Fibroblast of peridontal ligament (primary cell): ENCODE measurements at regions not wholly inside any gene's neighbourhood (a gene's known extent, or its start where the extent isn't known, plus 50 kb on each side); places are given as distances from the start of the nearest gene placed in this dataset.
A peak's percentile ranks its signal among the peaks of the same experiment; 100 is the strongest.

Experiments used
- DNase-seq: peaks from one replicate; pipeline ENCODE4 v3.0.0-alpha.2; 2010; ENCODE audit errors: extremely low read depth

GRCh38 chr13:80039000-80039399 lies 301.9 kb downstream of the SPRY2 start:
- no peak for DNase-seq

DNA sequence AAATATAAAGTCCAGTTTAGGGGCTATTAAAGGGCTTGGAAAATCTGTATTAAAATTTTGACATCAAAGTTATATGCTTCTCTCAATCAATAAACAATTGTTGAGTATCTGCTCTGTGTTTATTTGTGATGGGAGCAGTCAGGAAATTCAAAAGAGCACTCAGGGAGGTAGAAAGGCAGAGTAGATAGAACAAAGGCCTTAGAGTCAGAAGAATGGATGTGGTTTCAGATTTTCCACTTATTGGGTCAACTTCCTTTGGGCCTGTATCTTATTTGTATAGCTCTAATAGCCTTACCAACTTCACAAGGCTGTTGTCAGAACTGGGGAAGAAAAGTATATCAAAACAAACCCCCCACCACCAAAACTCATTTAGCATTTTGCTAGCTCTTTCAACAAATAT lies 302.6 kb downstream of the SPRY2 start:
- DNase-seq = no peak

DNA sequence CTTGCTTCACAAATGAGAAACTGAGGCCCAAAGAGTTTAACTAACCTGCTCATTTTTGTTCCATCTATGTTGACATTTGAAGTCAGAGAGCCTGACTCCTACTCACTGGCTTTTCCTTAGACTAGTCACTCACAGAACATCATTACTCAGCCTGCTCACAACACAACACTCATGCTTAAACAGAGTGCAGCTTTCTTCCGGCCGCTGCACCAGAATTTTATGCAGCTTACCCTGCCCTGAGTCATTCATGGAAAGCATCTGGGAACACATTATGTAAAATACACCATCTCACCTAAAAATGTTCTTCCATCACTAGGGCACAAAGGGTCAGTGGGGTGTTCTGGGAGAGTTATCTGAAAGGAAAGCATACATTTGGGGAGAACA lies 303.4 kb downstream of the SPRY2 start:
- peak; percentile 88 for DNase-seq

- DNase-seq = peak; percentile 35
These were observed 304.0 kb downstream of the SPRY2 start for GRCh38 chr13:80036845-80037504.

GRCh38 chr13:80035096-80035495 lies 305.8 kb downstream of the SPRY2 start:
- DNase-seq = no peak

- no peak for DNase-seq
These were observed 307.0 kb downstream of the SPRY2 start for GRCh38 chr13:80033951-80034350.

- no peak for DNase-seq
These were observed 307.6 kb downstream of the SPRY2 start for GRCh38 chr13:80033286-80033685.

DNA sequence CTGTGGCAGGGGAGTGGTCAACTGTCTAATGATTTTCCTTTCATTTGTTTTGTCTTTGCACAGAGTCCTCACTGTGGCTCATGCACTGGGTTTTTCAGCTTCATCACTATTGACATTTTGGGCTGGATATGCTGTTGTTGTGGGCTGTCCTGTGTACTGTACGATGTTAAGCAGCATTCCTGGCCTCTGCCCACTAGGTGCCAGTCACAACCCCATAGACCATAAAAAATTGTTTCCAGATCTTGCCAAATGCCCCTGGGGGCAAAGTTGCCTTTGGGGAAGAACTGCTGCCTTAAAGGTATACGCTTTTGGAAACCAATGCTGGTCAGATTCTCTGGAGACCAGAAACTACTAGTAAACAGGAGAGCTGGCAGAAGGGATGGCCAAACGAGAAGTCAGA lies 310.4 kb downstream of the SPRY2 start:
- DNase-seq = peak; percentile 69

- no peak for DNase-seq
These were observed 311.8 kb downstream of the SPRY2 start for GRCh38 chr13:80029170-80029569.

DNA sequence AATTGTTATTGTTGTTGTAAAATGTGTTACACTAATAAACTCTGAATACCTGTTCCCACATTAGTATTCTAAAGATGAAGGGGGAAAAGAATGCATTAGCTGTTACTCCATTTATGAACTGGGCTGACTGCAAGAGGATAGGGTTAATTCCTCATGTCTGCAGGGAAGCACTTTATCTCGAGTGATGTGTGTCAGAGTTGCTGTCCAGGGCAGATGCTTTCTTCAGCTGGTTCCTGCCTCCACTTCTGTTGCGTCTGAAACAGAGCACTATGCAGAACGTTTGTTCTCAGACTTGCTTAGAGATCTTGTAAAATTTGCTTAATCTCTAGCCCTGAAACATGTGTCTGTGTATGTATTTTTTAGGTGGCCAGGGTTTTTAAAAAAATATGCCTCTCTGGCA lies 318.8 kb downstream of the SPRY2 start:
- DNase-seq = no peak

DNA sequence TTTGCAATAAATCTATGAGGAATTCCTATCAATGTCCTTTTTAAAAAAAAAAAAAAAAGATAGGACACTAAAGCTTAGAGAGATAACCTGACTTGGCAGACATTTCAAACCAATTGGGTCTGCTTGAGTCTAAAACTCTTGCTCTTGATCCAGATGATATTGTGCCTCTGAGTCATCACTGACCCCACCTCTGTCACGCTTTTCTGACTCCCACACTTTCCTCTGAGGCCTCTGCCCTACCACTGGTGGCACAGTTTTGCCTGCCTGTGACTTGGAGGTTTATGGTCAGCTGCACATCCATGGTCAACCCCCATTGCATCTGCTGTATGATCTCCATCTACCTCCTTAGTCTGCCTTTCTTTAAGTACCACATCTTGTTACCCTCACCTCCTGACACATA lies 328.7 kb downstream of the SPRY2 start:
- DNase-seq = no peak

GRCh38 chr13:80011448-80012212 lies 329.3 kb downstream of the SPRY2 start:
- peak; percentile 16 for DNase-seq

- no peak for DNase-seq
These were observed 330.1 kb downstream of the SPRY2 start for GRCh38 chr13:80010846-80011245.

DNA sequence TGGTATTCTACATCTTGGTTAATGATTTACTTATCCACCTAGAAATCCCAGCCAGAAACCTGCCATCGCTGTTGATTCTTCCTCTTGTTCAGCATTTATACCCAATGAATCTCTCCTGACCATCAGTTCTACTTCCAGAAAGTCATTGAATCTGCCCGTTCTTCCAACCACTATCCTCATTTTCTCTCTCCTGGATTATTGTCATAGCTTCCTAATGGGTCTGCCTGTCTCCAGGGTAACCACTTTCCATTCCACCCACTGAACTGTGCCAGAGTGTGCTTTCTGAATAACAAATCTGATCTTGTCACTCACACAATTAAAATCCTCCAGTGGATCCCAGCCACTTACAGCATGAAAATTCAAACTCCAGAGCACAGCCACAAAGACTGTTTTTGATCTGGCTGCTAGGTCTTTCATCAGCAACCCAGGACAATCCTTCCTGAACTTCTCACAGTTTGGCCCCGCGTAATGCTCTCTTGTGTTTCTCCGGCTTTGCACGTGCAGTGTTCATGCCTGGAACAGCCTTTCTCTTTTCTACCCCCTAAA lies 330.6 kb downstream of the SPRY2 start:
- DNase-seq = no peak

DNA sequence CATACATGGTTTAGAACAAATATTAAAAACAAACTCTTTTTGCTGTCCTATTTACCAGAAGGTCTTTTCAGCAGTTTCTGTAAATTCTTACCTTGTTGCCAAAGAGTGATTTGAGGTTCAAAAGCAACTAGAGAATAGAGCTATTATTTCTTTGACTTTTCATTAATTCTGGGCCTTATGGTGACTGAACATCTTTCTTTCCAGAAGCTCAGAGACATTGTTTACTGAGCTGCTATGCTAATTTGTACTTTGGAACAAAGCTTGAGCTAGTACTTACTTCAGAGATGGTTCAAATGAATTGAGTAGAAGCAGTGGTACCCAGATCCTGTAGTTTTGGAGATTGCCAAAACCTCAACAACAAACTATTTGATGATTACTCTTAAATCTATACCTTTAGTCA lies 331.2 kb downstream of the SPRY2 start:
- DNase-seq = no peak

DNA sequence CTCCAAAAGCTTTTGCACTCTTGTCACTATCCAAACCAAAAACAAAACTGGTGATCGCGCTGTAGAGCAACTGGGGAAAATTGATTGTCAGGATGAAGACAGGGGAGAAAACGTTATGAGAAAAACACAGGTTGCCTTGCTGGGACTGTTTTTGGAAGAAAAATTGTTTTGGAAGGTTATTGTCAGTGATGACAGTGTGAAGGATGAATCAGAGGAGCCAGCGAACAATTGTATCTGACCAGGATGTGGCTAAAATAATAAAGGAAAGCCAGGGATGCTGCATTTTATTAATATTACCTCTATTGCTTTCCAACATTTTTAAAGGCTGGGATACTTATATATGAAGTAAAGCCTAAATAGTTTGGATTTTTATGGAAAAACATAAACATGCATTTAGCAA lies 334.0 kb downstream of the SPRY2 start:
- DNase-seq = no peak

DNA sequence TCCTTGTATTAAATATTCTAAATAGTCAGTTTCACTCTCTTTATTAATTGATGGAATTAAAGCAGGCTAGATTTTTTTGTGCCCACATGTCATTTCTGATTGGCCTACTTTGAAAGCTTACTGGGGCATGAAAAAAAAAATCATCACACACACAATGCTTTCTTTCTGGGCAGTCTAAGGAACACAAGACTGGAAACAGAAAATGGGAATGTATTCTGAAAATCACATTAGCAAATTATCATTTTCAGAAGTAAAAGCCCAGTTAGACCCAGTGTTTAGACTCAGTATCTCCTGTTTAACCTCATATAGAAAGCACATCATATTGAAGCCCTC lies 339.4 kb downstream of the SPRY2 start:
- DNase-seq = no peak

DNA sequence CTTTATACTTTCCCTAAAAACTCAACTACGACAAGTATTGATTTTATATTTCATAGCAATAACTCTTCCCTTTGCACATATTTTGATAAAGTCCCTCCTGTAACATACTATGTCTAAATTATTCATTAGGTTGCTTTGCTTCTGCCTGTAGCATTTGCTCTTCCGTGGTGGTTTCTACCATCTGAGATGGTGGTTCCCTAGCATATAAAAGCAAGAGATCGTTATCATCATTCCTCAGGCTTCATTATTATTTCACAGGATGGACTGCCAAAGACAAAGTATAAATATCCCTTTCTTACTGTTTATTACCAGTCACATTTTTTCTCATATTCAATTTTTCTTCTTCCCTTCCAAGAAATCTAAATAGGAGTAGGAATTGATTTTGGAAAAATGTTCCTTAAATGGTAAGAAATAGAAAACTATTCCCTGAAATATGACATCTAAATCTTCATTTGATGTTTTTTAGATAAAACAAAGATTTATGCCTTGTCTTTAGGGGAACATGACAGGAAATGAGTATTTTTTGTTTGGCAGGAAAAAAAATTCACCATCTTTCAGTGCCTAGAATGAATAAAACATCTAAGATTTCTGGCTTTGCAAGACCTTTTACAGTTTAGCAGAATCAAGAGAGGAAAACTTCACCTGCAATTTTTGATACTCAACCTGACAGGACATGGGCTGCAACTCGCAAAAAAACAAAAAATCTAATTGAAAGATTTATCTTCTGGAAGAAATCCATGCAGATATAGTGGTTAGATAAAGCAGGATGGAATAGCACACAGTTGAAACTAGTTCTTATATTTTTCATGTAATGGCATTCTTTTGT lies 340.0 kb downstream of the SPRY2 start:
- DNase-seq = no peak

DNA sequence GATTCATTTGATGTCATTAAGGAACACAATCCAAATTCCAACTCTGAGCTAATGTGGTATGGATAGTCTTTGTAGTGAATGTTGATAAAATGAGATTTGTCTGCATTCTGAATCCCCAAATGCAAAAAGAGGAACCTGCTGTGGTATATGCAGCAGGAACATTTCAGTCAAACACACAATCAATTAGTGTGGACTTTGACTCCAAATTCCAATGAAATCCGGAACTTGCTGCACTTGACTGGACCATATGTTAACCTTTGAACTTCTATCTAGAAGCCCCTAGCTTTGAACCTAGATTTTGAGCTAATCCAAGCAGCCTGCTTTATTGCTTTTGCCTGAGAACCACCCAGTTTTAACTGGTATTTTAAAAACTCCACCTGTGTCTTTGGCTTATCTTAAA lies 341.3 kb downstream of the SPRY2 start:
- DNase-seq = peak; percentile 16

- DNase-seq = peak; percentile 6
These were observed 342.5 kb downstream of the SPRY2 start for GRCh38 chr13:79998381-79998880.

DNA sequence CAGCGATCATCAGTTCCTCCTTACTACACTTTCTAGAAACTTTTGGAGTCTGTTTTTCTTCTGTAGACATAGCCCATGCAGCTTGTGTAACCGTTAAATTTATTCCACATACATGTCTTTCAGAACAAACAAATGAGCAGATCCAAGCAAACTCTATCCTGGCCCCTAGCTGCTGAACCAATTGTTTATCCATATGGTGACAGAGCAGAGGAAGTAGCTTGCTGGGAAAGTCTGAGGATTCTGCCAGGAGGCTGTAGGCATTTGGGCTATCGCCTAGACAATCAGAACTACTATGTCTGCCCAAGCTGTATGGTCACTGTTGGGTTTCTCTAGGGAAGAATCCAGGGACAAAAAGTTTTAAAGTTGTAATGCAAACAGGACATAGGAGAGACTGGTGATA lies 343.7 kb downstream of the SPRY2 start:
- peak; percentile 24 for DNase-seq

DNA sequence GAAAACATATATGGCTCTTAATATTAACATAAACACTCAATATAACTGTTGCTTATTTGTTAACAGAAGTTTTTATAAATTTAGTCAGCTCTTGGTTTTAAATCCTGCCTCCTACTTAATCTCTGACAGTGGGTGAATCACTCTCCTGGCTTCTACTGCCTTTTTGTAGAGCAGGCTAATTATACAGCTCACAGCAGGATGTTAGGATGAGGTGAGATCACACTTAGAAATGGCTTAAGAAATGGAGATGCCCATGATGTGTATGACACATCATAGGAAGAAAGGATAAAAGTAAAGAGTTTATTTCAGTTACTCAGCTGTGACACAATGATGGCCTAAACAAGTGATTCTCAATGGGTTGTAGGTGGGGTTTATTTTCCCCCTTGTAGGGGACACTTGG lies 345.6 kb downstream of the SPRY2 start:
- peak; percentile 53 for DNase-seq
